Esophagus muscularis mucosa (tissue), 3 donors: ENCODE measurements at regions not wholly inside any gene's neighbourhood (a gene's known extent, or its start where the extent isn't known, plus 50 kb on each side); places are given as distances from the start of the nearest gene placed in this dataset.

Source experiments
- POLR2A ChIP-seq: fragments of 450-650 bp; IDR thresholded peaks from one replicate; pipeline ENCODE4 v1.6.1; 2017; ENCODE audit warnings: antibody characterized with exemption, moderate library complexity, mild to moderate bottlenecking, low read depth
- TF ChIP-seq, protein P1 (sequence below), 3 experiments: fragments of 200-600 bp in 2 of 3; fragments of 450-650 bp in 1 of 3; sonication (generic) in 2 of 3; IDR thresholded peaks; one replicate each; pipeline ENCODE4 v1.5.1; 2017 to 2019; ENCODE audit warnings: antibody characterized with exemption in 3 of 3, mild to moderate bottlenecking in 2 of 3, moderate library complexity in 1 of 3

DNA sequence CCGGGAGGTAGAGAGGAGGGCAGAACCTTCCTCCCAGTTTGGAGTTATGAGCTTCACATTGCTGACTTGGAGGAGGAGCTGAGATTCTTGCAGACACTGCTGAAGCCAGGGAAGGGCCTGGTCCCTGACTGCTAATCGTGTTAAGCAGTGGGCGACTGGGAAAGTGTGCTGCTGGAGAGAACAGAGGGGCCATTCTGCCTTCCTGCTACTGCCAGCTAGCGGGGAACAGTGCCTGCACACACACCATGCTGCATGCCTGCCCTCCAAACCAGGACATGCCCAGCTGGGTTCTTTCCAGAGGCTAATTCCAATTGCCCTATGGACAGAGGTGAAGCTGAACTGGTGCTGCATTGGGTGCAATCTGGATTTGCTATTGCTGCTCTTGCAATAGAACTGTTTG lies 281.4 kb downstream of the AJAP1 start:
- no peak for TF ChIP-seq POLR2A
- TF ChIP-seq, protein P1, sequence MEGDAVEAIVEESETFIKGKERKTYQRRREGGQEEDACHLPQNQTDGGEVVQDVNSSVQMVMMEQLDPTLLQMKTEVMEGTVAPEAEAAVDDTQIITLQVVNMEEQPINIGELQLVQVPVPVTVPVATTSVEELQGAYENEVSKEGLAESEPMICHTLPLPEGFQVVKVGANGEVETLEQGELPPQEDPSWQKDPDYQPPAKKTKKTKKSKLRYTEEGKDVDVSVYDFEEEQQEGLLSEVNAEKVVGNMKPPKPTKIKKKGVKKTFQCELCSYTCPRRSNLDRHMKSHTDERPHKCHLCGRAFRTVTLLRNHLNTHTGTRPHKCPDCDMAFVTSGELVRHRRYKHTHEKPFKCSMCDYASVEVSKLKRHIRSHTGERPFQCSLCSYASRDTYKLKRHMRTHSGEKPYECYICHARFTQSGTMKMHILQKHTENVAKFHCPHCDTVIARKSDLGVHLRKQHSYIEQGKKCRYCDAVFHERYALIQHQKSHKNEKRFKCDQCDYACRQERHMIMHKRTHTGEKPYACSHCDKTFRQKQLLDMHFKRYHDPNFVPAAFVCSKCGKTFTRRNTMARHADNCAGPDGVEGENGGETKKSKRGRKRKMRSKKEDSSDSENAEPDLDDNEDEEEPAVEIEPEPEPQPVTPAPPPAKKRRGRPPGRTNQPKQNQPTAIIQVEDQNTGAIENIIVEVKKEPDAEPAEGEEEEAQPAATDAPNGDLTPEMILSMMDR (IDR thresholded peaks at IDR 0.05) = no peak
